NCI-H2029 (cell line): ENCODE measurements at regions not wholly inside any gene's neighbourhood (a gene's known extent, or its start where the extent isn't known, plus 50 kb on each side); places are given as distances from the start of the nearest gene placed in this dataset.
"Not testable (repeated sequence)": the region's sequence is repeated elsewhere in the genome, so short reads cannot be mapped to it uniquely, and the experiment has no call there.

ENCODE experiments used
- DNase-seq: peaks from one replicate; lab custom pipeline; 2025; lab: John Stamatoyannopoulos, UW

GRCh38 chr10:109729895-109730294 lies 193.4 kb downstream of the XPNPEP1 start:
- not testable (repeated sequence) for DNase-seq

GRCh38 chr10:109727436-109727835 lies 195.9 kb downstream of the XPNPEP1 start:
- DNase-seq = no peak

- DNase-seq = no peak
Observed at GRCh38 chr10:109726473-109726872, 196.8 kb downstream of the XPNPEP1 start.

GRCh38 chr10:109723305-109723704 lies 200.0 kb downstream of the XPNPEP1 start:
- no peak for DNase-seq

- DNase-seq = no peak
Observed at GRCh38 chr10:109721453-109722064, 201.8 kb downstream of the XPNPEP1 start.

GRCh38 chr10:109706026-109706560 lies 217.2 kb downstream of the XPNPEP1 start:
- DNase-seq = no peak

- no peak for DNase-seq
Observed at GRCh38 chr10:109701633-109702215, 221.6 kb downstream of the XPNPEP1 start.

GRCh38 chr10:109698882-109699664 lies 224.2 kb downstream of the XPNPEP1 start:
- no peak for DNase-seq

- no peak for DNase-seq
Observed at GRCh38 chr10:109698086-109698485, 225.2 kb downstream of the XPNPEP1 start.

GRCh38 chr10:109696981-109697775 lies 226.1 kb downstream of the XPNPEP1 start:
- no peak for DNase-seq

- no peak for DNase-seq
Observed at GRCh38 chr10:109696462-109696861, 226.8 kb downstream of the XPNPEP1 start.

GRCh38 chr10:109695988-109696387 lies 227.3 kb downstream of the XPNPEP1 start:
- no peak for DNase-seq

- no peak for DNase-seq
Observed at GRCh38 chr10:109689785-109690184, 233.5 kb downstream of the XPNPEP1 start.

- no peak for DNase-seq
Observed at GRCh38 chr10:109679478-109679877, 243.8 kb downstream of the XPNPEP1 start.

GRCh38 chr10:109678857-109679256 lies 244.5 kb downstream of the XPNPEP1 start:
- no peak for DNase-seq

GRCh38 chr10:109676703-109677102 lies 246.6 kb downstream of the XPNPEP1 start:
- no peak for DNase-seq

GRCh38 chr10:109668703-109669102 lies 254.6 kb downstream of the XPNPEP1 start:
- DNase-seq = no peak

- no peak for DNase-seq
Observed at GRCh38 chr10:109668154-109668665, 255.1 kb downstream of the XPNPEP1 start.

GRCh38 chr10:109665321-109665720 lies 258.0 kb downstream of the XPNPEP1 start:
- no peak for DNase-seq

- DNase-seq = no peak
Observed at GRCh38 chr10:109664554-109664953, 258.8 kb downstream of the XPNPEP1 start.

- DNase-seq = no peak
Observed at GRCh38 chr10:109663122-109663521, 260.2 kb downstream of the XPNPEP1 start.

GRCh38 chr10:109652612-109653011 lies 270.7 kb downstream of the XPNPEP1 start:
- not testable (repeated sequence) for DNase-seq
